ENCODE measurements at regions not wholly inside any gene's neighbourhood (a gene's known extent, or its start where the extent isn't known, plus 50 kb on each side); places are given as distances from the start of the nearest gene placed in this dataset.

DNA sequence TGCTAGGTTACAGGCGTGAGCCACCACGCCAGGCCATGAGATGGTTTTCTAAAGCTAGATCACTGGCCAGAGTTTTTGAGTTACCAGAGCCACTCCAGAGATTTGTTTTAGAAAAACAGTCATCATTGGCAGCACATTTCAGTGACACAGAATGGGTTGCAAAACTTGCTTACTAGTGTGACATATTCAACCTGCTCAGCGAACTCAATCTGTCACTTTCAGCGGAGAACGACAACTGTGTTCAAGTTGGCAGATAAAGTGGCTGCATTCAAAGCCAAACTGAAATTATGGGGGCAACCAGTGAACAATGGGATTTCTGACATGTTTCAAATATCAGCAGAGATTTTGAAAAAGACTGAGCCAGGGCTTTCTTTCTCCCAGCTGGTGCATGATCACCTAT, 456.3 kb upstream of the ISX start:
- TF ChIP-seq HDAC2 (IDR thresholded peaks at IDR 0.05) (no peak), CHD4 (IDR thresholded peaks at IDR 0.05; ENCODE audit: borderline replicate concordance) (no peak), RFX5 (IDR thresholded peaks at IDR 0.05) (no peak), POLR2A (IDR thresholded peaks at IDR 0.05; ENCODE audit: low read length) (no peak), EP300 (IDR thresholded peaks at IDR 0.05) (no peak), KDM1A (IDR thresholded peaks at IDR 0.05; ENCODE audit: low read depth) (no peak), ESRRA (IDR thresholded peaks at IDR 0.05; ENCODE audit: borderline replicate concordance, low read length) (no peak), JUN (IDR thresholded peaks at IDR 0.05) (no peak), ZFP36 (IDR thresholded peaks at IDR 0.05; ENCODE audit: borderline replicate concordance, partially characterized antibody) (no peak), MAZ (IDR thresholded peaks at IDR 0.05; ENCODE audit: borderline replicate concordance, low read depth, low read length) (no peak)
- TF ChIP-seq, protein P1, sequence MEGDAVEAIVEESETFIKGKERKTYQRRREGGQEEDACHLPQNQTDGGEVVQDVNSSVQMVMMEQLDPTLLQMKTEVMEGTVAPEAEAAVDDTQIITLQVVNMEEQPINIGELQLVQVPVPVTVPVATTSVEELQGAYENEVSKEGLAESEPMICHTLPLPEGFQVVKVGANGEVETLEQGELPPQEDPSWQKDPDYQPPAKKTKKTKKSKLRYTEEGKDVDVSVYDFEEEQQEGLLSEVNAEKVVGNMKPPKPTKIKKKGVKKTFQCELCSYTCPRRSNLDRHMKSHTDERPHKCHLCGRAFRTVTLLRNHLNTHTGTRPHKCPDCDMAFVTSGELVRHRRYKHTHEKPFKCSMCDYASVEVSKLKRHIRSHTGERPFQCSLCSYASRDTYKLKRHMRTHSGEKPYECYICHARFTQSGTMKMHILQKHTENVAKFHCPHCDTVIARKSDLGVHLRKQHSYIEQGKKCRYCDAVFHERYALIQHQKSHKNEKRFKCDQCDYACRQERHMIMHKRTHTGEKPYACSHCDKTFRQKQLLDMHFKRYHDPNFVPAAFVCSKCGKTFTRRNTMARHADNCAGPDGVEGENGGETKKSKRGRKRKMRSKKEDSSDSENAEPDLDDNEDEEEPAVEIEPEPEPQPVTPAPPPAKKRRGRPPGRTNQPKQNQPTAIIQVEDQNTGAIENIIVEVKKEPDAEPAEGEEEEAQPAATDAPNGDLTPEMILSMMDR (IDR thresholded peaks at IDR 0.05) = no peak
- TF ChIP-seq, protein P2, sequence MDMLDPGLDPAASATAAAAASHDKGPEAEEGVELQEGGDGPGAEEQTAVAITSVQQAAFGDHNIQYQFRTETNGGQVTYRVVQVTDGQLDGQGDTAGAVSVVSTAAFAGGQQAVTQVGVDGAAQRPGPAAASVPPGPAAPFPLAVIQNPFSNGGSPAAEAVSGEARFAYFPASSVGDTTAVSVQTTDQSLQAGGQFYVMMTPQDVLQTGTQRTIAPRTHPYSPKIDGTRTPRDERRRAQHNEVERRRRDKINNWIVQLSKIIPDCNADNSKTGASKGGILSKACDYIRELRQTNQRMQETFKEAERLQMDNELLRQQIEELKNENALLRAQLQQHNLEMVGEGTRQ (IDR thresholded peaks at IDR 0.05) = no peak
